Neural cell (in vitro differentiated cells): ENCODE measurements at regions not wholly inside any gene's neighbourhood (a gene's known extent, or its start where the extent isn't known, plus 50 kb on each side); places are given as distances from the start of the nearest gene placed in this dataset.

Experiments used
- H2AFZ ChIP-seq: fragments of 200-600, 300-800 bp; sonication (generic), shearing (Covaris generic); 2 replicates; pipeline ENCODE4 v1.6.0; 2014; ENCODE audit warnings: low read depth, mild to moderate bottlenecking, antibody characterized with exemption, low read length, moderate library complexity
- H3F3A ChIP-seq: fragments of 200-600 bp; shearing (Covaris generic); 2 replicates; pipeline ENCODE4 v1.6.1; 2016; ENCODE audit warnings: mild to moderate bottlenecking, moderate library complexity, mixed read lengths, antibody characterized with exemption, low read length; ENCODE audit not compliant: insufficient read depth, poor library complexity, severe bottlenecking
- H3K27ac ChIP-seq: fragments of 200-600, 300-800 bp; sonication (generic), shearing (Covaris generic); 2 replicates; pipeline ENCODE4 v1.5.1; 2014; ENCODE audit warnings: mild to moderate bottlenecking, low read length, moderate library complexity
- H3K27me3 ChIP-seq: fragments of 300-800, 200-600 bp; sonication (generic), shearing (Covaris generic); 2 replicates; pipeline ENCODE4 v1.6.0; 2014; ENCODE audit warnings: mild to moderate bottlenecking, low read depth, low read length, moderate library complexity; ENCODE audit not compliant: insufficient read depth
- H3K36me3 ChIP-seq: fragments of 300-800, 200-600 bp; sonication (generic), shearing (Covaris generic); 2 replicates; pipeline ENCODE4 v1.5.1; 2014; ENCODE audit warnings: mild to moderate bottlenecking, antibody characterized with exemption, low read length, moderate library complexity; ENCODE audit not compliant: insufficient read depth
- H3K4me2 ChIP-seq: fragments of 300-800, 200-600 bp; sonication (generic), shearing (Covaris generic); 2 replicates; pipeline ENCODE4 v1.6.0; 2014; ENCODE audit warnings: mild to moderate bottlenecking, low read length
- H3K4me3 ChIP-seq: fragments of 300-800, 200-600 bp; sonication (generic), shearing (Covaris generic); 2 replicates; pipeline ENCODE4 v1.5.1; 2014; ENCODE audit warnings: mild to moderate bottlenecking, low read length, moderate library complexity
- H3K79me2 ChIP-seq: fragments of 200-600 bp; shearing (Covaris generic); replicated peaks from 2 replicates; pipeline ENCODE4 v1.6.0; 2014; ENCODE audit warnings: mild to moderate bottlenecking, low read length, moderate library complexity; ENCODE audit not compliant: insufficient read depth
- H3K9ac ChIP-seq: fragments of 300-800, 200-600 bp; sonication (generic), shearing (Covaris generic); 2 replicates; pipeline ENCODE4 v1.6.1; 2016; ENCODE audit warnings: mild to moderate bottlenecking, low read length, mixed read lengths
- H3K9me2 ChIP-seq: fragments of 200-600 bp; shearing (Covaris generic); 2 replicates; pipeline ENCODE4 v1.6.1; 2016; ENCODE audit warnings: mild to moderate bottlenecking, low read length, mixed read lengths; ENCODE audit not compliant: insufficient read depth
- H3K9me3 ChIP-seq: fragments of 200-600, 300-800 bp; sonication (generic), shearing (Covaris generic); 2 replicates; pipeline ENCODE4 v1.6.1; 2016; ENCODE audit warnings: mild to moderate bottlenecking, mixed run types, low read length, moderate library complexity, mixed read lengths
- H4K20me1 ChIP-seq: fragments of 200-600 bp; shearing (Covaris generic); 2 replicates; pipeline ENCODE4 v1.6.1; 2016; ENCODE audit warnings: mild to moderate bottlenecking, mixed run types; ENCODE audit not compliant: insufficient read depth
- EP300 ChIP-seq: fragments of 450-650 bp; conservative IDR thresholded peaks from 2 replicates; pipeline ENCODE4 v1.6.1; 2014; ENCODE audit warnings: antibody characterized with exemption, mild to moderate bottlenecking, moderate library complexity; ENCODE audit not compliant: poor library complexity, severe bottlenecking
- EZH2 ChIP-seq: fragments of 200-600, 300-800 bp; shearing (Covaris generic), sonication (generic); IDR thresholded peaks from 2 replicates; pipeline ENCODE4 v1.6.1; 2014; ENCODE audit warnings: antibody characterized with exemption, low read length, borderline replicate concordance, mild to moderate bottlenecking; ENCODE audit not compliant: insufficient read depth, poor library complexity, severe bottlenecking
- MXI1 ChIP-seq: fragments of 450-650 bp; conservative IDR thresholded peaks from 2 replicates; pipeline ENCODE4 v1.6.1; 2014; ENCODE audit warnings: antibody characterized with exemption, mild to moderate bottlenecking; ENCODE audit not compliant: poor library complexity, severe bottlenecking
- POLR2AphosphoS5 ChIP-seq: IDR thresholded peaks from 2 replicates; pipeline ENCODE4 v1.6.1; 2012
- RAD21 ChIP-seq: fragments of 450-650 bp; conservative IDR thresholded peaks from 2 replicates; pipeline ENCODE4 v1.6.1; 2014; ENCODE audit warnings: antibody characterized with exemption, mild to moderate bottlenecking, moderate library complexity
- REST ChIP-seq: IDR thresholded peaks from 2 replicates; pipeline ENCODE4 v1.6.1; 2012; ENCODE audit warnings: borderline replicate concordance
- SMC3 ChIP-seq: fragments of 450-650 bp; conservative IDR thresholded peaks from 2 replicates; pipeline ENCODE4 v1.6.1; 2014; ENCODE audit warnings: antibody characterized with exemption, mild to moderate bottlenecking, moderate library complexity; ENCODE audit not compliant: poor library complexity
- TAF1 ChIP-seq: IDR thresholded peaks from 2 replicates; pipeline ENCODE4 v1.6.1; 2012; ENCODE audit warnings: low read depth
- TF ChIP-seq, protein P1 (sequence below): fragments of 450-650 bp; IDR thresholded peaks from 2 replicates; pipeline ENCODE4 v1.5.1; 2014; ENCODE audit warnings: antibody characterized with exemption, mild to moderate bottlenecking, moderate library complexity; ENCODE audit not compliant: poor library complexity, severe bottlenecking

DNA sequence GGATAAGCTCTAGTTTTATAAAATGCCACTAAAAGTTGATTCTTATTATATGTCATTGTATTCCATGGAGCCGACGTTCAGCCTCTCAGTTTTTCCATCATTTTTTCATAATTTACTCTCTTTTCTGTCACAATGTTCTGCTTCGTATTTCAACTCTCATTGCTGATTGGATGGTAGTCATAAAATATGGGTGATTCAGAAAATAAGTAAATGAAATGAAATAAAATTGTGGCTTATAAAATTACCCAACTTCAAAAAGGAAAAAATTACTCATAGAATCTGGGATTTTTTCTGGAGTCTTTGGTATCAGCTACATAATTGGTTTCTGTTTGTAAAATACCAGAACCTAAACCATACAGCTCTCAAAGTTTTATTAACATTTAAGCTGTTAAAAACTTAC, 139.7 kb upstream of the ITGA4 start:
- H4K20me1 ChIP-seq, result no peaks in the 10 kb centered on the region
- TF ChIP-seq SMC3 (no peak), POLR2AphosphoS5 (no peak), REST (no peak), EZH2 (no peak), RAD21 (no peak), TAF1 (no peak), MXI1 (no peak), EP300 (no peak)
- TF ChIP-seq, protein P1, sequence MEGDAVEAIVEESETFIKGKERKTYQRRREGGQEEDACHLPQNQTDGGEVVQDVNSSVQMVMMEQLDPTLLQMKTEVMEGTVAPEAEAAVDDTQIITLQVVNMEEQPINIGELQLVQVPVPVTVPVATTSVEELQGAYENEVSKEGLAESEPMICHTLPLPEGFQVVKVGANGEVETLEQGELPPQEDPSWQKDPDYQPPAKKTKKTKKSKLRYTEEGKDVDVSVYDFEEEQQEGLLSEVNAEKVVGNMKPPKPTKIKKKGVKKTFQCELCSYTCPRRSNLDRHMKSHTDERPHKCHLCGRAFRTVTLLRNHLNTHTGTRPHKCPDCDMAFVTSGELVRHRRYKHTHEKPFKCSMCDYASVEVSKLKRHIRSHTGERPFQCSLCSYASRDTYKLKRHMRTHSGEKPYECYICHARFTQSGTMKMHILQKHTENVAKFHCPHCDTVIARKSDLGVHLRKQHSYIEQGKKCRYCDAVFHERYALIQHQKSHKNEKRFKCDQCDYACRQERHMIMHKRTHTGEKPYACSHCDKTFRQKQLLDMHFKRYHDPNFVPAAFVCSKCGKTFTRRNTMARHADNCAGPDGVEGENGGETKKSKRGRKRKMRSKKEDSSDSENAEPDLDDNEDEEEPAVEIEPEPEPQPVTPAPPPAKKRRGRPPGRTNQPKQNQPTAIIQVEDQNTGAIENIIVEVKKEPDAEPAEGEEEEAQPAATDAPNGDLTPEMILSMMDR, result no peak
- H3F3A ChIP-seq, result no peaks in the 10 kb centered on the region
- H3K4me2 ChIP-seq, result no peak overlapping the region
- no peaks in the 10 kb centered on the region for H3K79me2 ChIP-seq
- no peaks in the 10 kb centered on the region for H3K9me3 ChIP-seq
- H3K27ac ChIP-seq, result no peak overlapping the region
- no peak overlapping the region for H3K9ac ChIP-seq
- H3K27me3 ChIP-seq, result no peaks in the 10 kb centered on the region
- H3K36me3 ChIP-seq, result no peaks in the 10 kb centered on the region
- no peak overlapping the region for H3K4me3 ChIP-seq
- no peak overlapping the region for H2AFZ ChIP-seq
- no peaks in the 10 kb centered on the region for H3K9me2 ChIP-seq

DNA sequence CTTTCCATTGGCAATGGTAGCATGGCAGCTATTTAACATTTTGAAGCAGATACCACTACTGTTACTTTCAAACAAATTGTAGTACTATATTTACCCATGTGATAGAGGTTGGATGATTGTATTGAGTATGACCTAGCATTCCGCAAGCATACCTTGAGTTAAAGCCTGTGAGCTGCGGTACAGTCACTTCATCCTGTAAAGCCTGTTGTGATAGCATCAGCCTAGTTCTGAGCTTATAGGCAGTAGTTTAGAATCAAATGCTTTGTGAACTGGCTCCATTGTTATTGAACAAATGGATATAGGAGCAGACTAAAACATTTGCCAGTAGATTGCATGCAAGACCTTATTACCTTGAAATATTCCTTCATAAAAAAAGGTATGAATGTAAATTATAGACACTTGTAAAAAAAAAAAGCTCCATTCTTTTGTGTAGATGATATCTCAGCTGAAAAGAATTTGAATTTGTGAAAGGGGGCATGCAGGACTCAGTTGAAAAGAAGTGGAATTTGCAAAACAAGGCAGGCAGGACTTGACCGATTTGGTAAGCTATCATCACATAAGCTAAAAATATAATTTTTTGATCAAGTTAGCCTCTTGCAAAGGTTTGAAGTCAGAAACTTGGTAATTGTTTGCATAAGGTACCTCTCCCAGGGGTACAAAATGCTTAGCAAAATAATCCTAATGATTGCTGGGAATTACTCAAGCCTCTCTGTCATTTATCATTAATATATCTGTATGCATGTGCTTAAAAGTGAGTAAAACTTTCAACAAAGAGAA, 138.5 kb upstream of the ITGA4 start:
- Histone ChIP-seq H4K20me1 (no peaks in the 10 kb centered on the region), H3F3A (no peaks in the 10 kb centered on the region), H3K79me2 (no peaks in the 10 kb centered on the region), H3K9me3 (no peaks in the 10 kb centered on the region), H3K27me3 (no peaks in the 10 kb centered on the region), H2AFZ (no peak overlapping the region), H3K4me2 (no peak overlapping the region), H3K27ac (no peak overlapping the region), H3K9ac (no peak overlapping the region), H3K4me3 (no peak overlapping the region), H3K36me3 (no peaks in the 10 kb centered on the region), H3K9me2 (no peaks in the 10 kb centered on the region)
- TF ChIP-seq EZH2 (no peak), REST (no peak), RAD21 (no peak), POLR2AphosphoS5 (no peak), EP300 (no peak), MXI1 (no peak), SMC3 (no peak), TAF1 (no peak)
- TF ChIP-seq, protein P1, result no peak
